ENCODE measurements at regions not wholly inside any gene's neighbourhood (a gene's known extent, or its start where the extent isn't known, plus 50 kb on each side); places are given as distances from the start of the nearest gene placed in this dataset.
A peak's percentile ranks its signal among the peaks of the same experiment; 100 is the strongest.

DNA sequence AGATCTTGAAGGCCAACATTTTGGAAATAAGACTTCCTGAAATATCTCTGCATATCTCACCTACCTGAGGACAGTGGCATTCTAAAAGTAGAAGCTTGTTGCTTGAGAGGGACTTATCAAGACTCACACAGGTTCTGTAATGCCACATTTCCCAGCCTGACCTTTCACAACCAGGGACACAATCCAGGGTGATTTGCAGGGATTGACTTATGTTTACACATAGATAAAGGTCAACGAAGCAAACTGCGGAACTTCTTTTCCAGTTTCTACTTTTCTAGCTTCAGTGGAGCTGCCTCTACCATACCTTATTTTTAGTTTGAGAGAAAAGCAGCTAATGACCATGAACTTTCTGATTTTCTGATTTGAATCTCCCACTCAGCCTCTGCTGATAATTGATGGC lies 148.7 kb downstream of the SLC16A9 start:
- Histone ChIP-seq H4K5ac (ENCODE audit: low read length) (no peak overlapping the region), H2BK15ac (replicated peaks; ENCODE audit: low read depth) (no peak overlapping the region), H2BK120ac (ENCODE audit: low read depth, low read length) (no peak overlapping the region), H4K8ac (ENCODE audit: low read depth, low read length) (no peak overlapping the region), H2BK5ac (ENCODE audit: low read length) (no peak overlapping the region), H3K79me2 (ENCODE audit: control insufficient read depth, insufficient read depth, low read length) (no peaks in the 10 kb centered on the region), H3K23ac (ENCODE audit: low read length) (no peak overlapping the region), H3K18ac (ENCODE audit: low read length) (no peak overlapping the region), H3K4me3 (ENCODE audit: low read length) (no peak overlapping the region), H3K4me1 (ENCODE audit: control insufficient read depth, low read depth, low read length) (peaks cover 2% of the 10 kb centered on the region), H3K27me3 (ENCODE audit: insufficient read depth, low read length, poor library complexity) (no peaks in the 10 kb centered on the region), H3K4ac (ENCODE audit: low read depth, low read length) (no peak overlapping the region), H3K27ac (ENCODE audit: low read depth, low read length) (no peak overlapping the region), H2AK5ac (ENCODE audit: low read length) (no peak overlapping the region), H3K9ac (ENCODE audit: low read length) (no peak overlapping the region), H3K4me2 (ENCODE audit: low read length) (no peak overlapping the region), H3K79me1 (ENCODE audit: low read length) (no peaks in the 10 kb centered on the region), H3K36me3 (ENCODE audit: control insufficient read depth, insufficient read depth, low read length) (no peaks in the 10 kb centered on the region), H3K56ac (ENCODE audit: low read length) (no peak overlapping the region)
- DNase-seq = peak; percentile 55
- no CpG with 5 or more reads among the region's 2 CpGs for WGBS (ENCODE audit: extremely low coverage, insufficient coverage, low lambda C conversion rate)

DNA sequence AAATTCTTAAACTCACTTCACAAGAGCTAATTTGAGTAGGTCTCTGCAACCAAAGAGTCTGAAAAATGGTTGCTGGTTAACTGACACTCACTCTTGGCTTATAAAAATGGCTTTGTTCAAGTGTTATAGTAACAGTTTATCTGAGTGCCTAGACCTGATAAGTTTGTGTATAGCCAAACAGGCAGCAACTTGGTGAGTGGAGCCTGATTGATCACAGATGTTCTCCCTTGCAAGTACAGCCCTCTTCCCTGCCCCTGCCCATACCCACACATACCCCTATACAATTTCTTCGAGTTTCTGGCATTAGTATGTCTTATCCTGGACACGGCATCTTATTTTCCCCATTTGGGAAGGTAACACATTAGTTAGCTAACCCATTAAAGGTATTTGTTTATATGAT lies 149.5 kb downstream of the SLC16A9 start:
- H3K23ac ChIP-seq (ENCODE audit: low read length) = no peak overlapping the region
- H3K4me3 ChIP-seq (ENCODE audit: low read length) = no peak overlapping the region
- peaks cover 2% of the 10 kb centered on the region for H3K4me1 ChIP-seq (ENCODE audit: control insufficient read depth, low read depth, low read length)
- H2BK120ac ChIP-seq (ENCODE audit: low read depth, low read length) = no peak overlapping the region
- H4K8ac ChIP-seq (ENCODE audit: low read depth, low read length) = no peak overlapping the region
- H3K9ac ChIP-seq (ENCODE audit: low read length) = no peak overlapping the region
- WGBS (ENCODE audit: extremely low coverage, insufficient coverage, low lambda C conversion rate) = no CpG with 5 or more reads among the region's 2 CpGs
- H2AK5ac ChIP-seq (ENCODE audit: low read length) = no peak overlapping the region
- no peaks in the 10 kb centered on the region for H3K27me3 ChIP-seq (ENCODE audit: insufficient read depth, low read length, poor library complexity)
- H3K79me2 ChIP-seq (ENCODE audit: control insufficient read depth, insufficient read depth, low read length) = no peaks in the 10 kb centered on the region
- no peak overlapping the region for H2BK15ac ChIP-seq (replicated peaks; ENCODE audit: low read depth)
- no peak for DNase-seq
- H3K4me2 ChIP-seq (ENCODE audit: low read length) = no peak overlapping the region
- H3K56ac ChIP-seq (ENCODE audit: low read length) = no peak overlapping the region
- no peaks in the 10 kb centered on the region for H3K79me1 ChIP-seq (ENCODE audit: low read length)
- H3K36me3 ChIP-seq (ENCODE audit: control insufficient read depth, insufficient read depth, low read length) = no peaks in the 10 kb centered on the region
- H3K27ac ChIP-seq (ENCODE audit: low read depth, low read length) = no peak overlapping the region
- no peak overlapping the region for H3K18ac ChIP-seq (ENCODE audit: low read length)
- H3K4ac ChIP-seq (ENCODE audit: low read depth, low read length) = no peak overlapping the region
- H4K5ac ChIP-seq (ENCODE audit: low read length) = no peak overlapping the region
- H2BK5ac ChIP-seq (ENCODE audit: low read length) = no peak overlapping the region

DNA sequence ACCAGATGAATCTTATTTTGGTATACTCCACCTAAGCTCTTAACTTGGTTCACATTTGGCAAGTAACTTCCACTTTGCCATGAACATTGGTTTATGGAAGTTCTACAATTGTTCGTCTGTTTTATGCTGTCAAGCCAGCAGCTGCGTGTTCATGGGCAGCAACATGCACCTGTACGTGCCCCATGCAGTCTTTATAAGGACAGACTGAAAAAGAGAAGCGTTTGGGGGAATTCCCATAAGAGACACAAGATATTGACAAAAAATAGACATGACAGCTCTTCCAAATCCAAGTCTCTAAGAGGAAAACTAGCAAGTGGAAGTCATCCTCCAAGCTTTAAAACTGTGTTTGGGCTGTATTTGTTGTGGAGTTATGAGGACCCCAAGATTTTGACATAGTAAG lies 151.6 kb downstream of the SLC16A9 start:
- H3K36me3 ChIP-seq (ENCODE audit: control insufficient read depth, insufficient read depth, low read length) = no peaks in the 10 kb centered on the region
- peaks cover 2% of the 10 kb centered on the region for H3K4me1 ChIP-seq (ENCODE audit: control insufficient read depth, low read depth, low read length)
- H4K5ac ChIP-seq (ENCODE audit: low read length) = no peak overlapping the region
- H3K27ac ChIP-seq (ENCODE audit: low read depth, low read length) = no peak overlapping the region
- H3K79me2 ChIP-seq (ENCODE audit: control insufficient read depth, insufficient read depth, low read length) = no peaks in the 10 kb centered on the region
- no peak overlapping the region for H2BK120ac ChIP-seq (ENCODE audit: low read depth, low read length)
- no peak overlapping the region for H3K56ac ChIP-seq (ENCODE audit: low read length)
- H3K4me3 ChIP-seq (ENCODE audit: low read length) = no peak overlapping the region
- no peak overlapping the region for H3K23ac ChIP-seq (ENCODE audit: low read length)
- no CpG with 5 or more reads among the region's 4 CpGs for WGBS (ENCODE audit: extremely low coverage, insufficient coverage, low lambda C conversion rate)
- no peaks in the 10 kb centered on the region for H3K79me1 ChIP-seq (ENCODE audit: low read length)
- H3K4ac ChIP-seq (ENCODE audit: low read depth, low read length) = no peak overlapping the region
- no peak overlapping the region for H2AK5ac ChIP-seq (ENCODE audit: low read length)
- H3K27me3 ChIP-seq (ENCODE audit: insufficient read depth, low read length, poor library complexity) = no peaks in the 10 kb centered on the region
- DNase-seq = no peak
- no peak overlapping the region for H3K4me2 ChIP-seq (ENCODE audit: low read length)
- H4K8ac ChIP-seq (ENCODE audit: low read depth, low read length) = no peak overlapping the region
- H2BK15ac ChIP-seq (replicated peaks; ENCODE audit: low read depth) = no peak overlapping the region
- H3K9ac ChIP-seq (ENCODE audit: low read length) = no peak overlapping the region
- no peak overlapping the region for H3K18ac ChIP-seq (ENCODE audit: low read length)
- H2BK5ac ChIP-seq (ENCODE audit: low read length) = no peak overlapping the region

DNA sequence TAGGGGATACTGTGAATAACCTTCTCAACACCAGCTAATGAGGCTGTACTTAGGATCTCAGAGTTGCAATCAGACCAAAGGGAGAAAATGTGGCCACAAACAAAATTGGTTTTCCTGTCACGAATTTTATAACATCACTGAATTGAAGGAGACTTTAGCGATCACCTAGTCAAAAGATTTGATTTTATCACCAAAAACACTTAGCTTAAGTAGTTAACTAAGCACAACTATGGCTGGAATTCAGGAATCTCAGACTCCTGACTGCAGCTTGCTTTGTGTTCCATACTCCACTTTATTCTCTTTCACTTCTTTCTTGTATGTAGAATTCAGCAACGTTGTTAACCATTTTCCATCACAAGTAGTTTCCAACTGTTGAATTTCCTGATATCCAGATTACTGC lies 152.0 kb downstream of the SLC16A9 start:
- H3K56ac ChIP-seq (ENCODE audit: low read length) = no peak overlapping the region
- no CpG with 5 or more reads among the region's 3 CpGs for WGBS (ENCODE audit: extremely low coverage, insufficient coverage, low lambda C conversion rate)
- no peak overlapping the region for H2BK5ac ChIP-seq (ENCODE audit: low read length)
- H3K36me3 ChIP-seq (ENCODE audit: control insufficient read depth, insufficient read depth, low read length) = no peaks in the 10 kb centered on the region
- no peak overlapping the region for H3K4me2 ChIP-seq (ENCODE audit: low read length)
- no peak overlapping the region for H4K5ac ChIP-seq (ENCODE audit: low read length)
- no peak overlapping the region for H3K27ac ChIP-seq (ENCODE audit: low read depth, low read length)
- no peak overlapping the region for H3K18ac ChIP-seq (ENCODE audit: low read length)
- H3K4me3 ChIP-seq (ENCODE audit: low read length) = no peak overlapping the region
- no peak overlapping the region for H4K8ac ChIP-seq (ENCODE audit: low read depth, low read length)
- H2BK15ac ChIP-seq (replicated peaks; ENCODE audit: low read depth) = no peak overlapping the region
- H3K4ac ChIP-seq (ENCODE audit: low read depth, low read length) = no peak overlapping the region
- peak; percentile 72 for DNase-seq
- no peak overlapping the region for H2BK120ac ChIP-seq (ENCODE audit: low read depth, low read length)
- H2AK5ac ChIP-seq (ENCODE audit: low read length) = no peak overlapping the region
- H3K27me3 ChIP-seq (ENCODE audit: insufficient read depth, low read length, poor library complexity) = no peaks in the 10 kb centered on the region
- no peaks in the 10 kb centered on the region for H3K79me2 ChIP-seq (ENCODE audit: control insufficient read depth, insufficient read depth, low read length)
- no peak overlapping the region for H3K9ac ChIP-seq (ENCODE audit: low read length)
- peaks cover 2% of the 10 kb centered on the region for H3K4me1 ChIP-seq (ENCODE audit: control insufficient read depth, low read depth, low read length)
- H3K79me1 ChIP-seq (ENCODE audit: low read length) = no peaks in the 10 kb centered on the region
- no peak overlapping the region for H3K23ac ChIP-seq (ENCODE audit: low read length)

DNA sequence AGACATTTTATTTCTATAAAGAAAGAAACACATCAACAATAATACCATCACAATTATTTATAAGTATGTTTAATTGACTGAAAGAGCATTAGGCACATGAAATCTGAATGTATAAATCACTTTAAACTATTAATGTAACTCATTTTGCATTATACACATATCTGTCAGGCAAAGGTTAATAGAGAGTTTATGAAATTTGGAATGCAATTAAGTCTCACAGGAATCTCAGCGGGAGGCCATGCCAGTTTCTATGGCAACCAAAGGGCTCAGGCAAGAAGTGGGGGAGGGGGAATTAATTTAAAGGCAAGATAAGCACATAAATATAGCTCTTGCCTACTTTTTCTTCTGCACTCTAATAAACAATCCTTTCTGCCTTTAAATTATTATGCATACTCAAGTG lies 152.6 kb downstream of the SLC16A9 start:
- Histone ChIP-seq H3K18ac (ENCODE audit: low read length) (no peak overlapping the region), H3K4ac (ENCODE audit: low read depth, low read length) (no peak overlapping the region), H3K36me3 (ENCODE audit: control insufficient read depth, insufficient read depth, low read length) (no peaks in the 10 kb centered on the region), H2BK120ac (ENCODE audit: low read depth, low read length) (no peak overlapping the region), H3K23ac (ENCODE audit: low read length) (no peak overlapping the region), H3K79me1 (ENCODE audit: low read length) (no peaks in the 10 kb centered on the region), H4K5ac (ENCODE audit: low read length) (no peak overlapping the region), H2AK5ac (ENCODE audit: low read length) (no peak overlapping the region), H3K9ac (ENCODE audit: low read length) (no peak overlapping the region), H3K4me3 (ENCODE audit: low read length) (no peak overlapping the region), H3K4me1 (ENCODE audit: control insufficient read depth, low read depth, low read length) (peaks cover 2% of the 10 kb centered on the region), H3K27ac (ENCODE audit: low read depth, low read length) (no peak overlapping the region), H3K4me2 (ENCODE audit: low read length) (no peak overlapping the region), H4K8ac (ENCODE audit: low read depth, low read length) (no peak overlapping the region), H3K56ac (ENCODE audit: low read length) (no peak overlapping the region), H3K79me2 (ENCODE audit: control insufficient read depth, insufficient read depth, low read length) (no peaks in the 10 kb centered on the region), H2BK5ac (ENCODE audit: low read length) (no peak overlapping the region), H2BK15ac (replicated peaks; ENCODE audit: low read depth) (no peak overlapping the region), H3K27me3 (ENCODE audit: insufficient read depth, low read length, poor library complexity) (no peaks in the 10 kb centered on the region)
- no CpG with 5 or more reads among the region's 1 CpG for WGBS (ENCODE audit: extremely low coverage, insufficient coverage, low lambda C conversion rate)
- peak; percentile 76 for DNase-seq

DNA sequence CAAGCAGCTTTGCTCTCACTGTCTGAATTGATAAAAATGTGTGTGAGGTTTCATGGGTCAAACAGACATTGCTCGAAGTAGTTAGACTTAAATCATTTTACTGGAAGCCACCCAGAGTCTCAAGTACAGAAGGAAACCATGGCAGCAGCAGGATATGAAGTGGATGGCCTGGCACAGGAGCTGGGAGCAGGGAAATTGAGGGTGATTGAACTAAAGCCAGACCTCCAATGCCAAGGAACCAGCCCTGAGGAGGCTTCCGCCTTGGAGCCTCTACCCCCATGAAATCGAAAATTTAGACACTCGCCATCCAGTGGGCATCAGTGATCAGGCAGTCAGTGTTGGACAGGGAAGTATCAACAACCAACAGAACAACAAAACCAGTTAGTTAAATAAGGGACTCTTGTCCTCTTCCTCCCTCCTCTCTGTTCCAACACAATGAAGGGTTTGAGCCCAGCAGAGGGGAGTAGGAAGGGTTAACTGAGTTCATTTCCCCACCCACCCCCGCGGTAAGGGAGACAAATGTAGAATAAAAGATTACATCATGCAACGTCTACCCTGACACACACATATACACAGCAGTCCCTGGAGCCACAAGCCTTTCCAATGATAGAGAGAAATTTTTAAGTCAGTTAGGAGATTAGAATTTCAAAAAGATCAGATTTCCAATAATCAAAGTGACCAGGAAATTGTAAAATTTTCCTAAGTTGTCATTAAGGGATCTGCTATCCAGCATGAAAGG lies 156.3 kb downstream of the SLC16A9 start:
- no peak overlapping the region for H2BK15ac ChIP-seq (replicated peaks; ENCODE audit: low read depth)
- H3K4me3 ChIP-seq (ENCODE audit: low read length) = no peak overlapping the region
- H3K27ac ChIP-seq (ENCODE audit: low read depth, low read length) = no peak overlapping the region
- H3K4me2 ChIP-seq (ENCODE audit: low read length) = no peak overlapping the region
- no peaks in the 10 kb centered on the region for H3K27me3 ChIP-seq (ENCODE audit: insufficient read depth, low read length, poor library complexity)
- peaks cover 2% of the 10 kb centered on the region for H3K4me1 ChIP-seq (ENCODE audit: control insufficient read depth, low read depth, low read length)
- no peak overlapping the region for H4K8ac ChIP-seq (ENCODE audit: low read depth, low read length)
- H2AK5ac ChIP-seq (ENCODE audit: low read length) = no peak overlapping the region
- H3K18ac ChIP-seq (ENCODE audit: low read length) = no peak overlapping the region
- no peak overlapping the region for H3K23ac ChIP-seq (ENCODE audit: low read length)
- H3K9ac ChIP-seq (ENCODE audit: low read length) = no peak overlapping the region
- no peak overlapping the region for H2BK5ac ChIP-seq (ENCODE audit: low read length)
- DNase-seq = no peak
- WGBS (ENCODE audit: extremely low coverage, insufficient coverage, low lambda C conversion rate) = no CpG with 5 or more reads among the region's 7 CpGs
- no peaks in the 10 kb centered on the region for H3K79me1 ChIP-seq (ENCODE audit: low read length)
- H3K79me2 ChIP-seq (ENCODE audit: control insufficient read depth, insufficient read depth, low read length) = no peaks in the 10 kb centered on the region
- H3K4ac ChIP-seq (ENCODE audit: low read depth, low read length) = no peak overlapping the region
- no peak overlapping the region for H2BK120ac ChIP-seq (ENCODE audit: low read depth, low read length)
- H3K36me3 ChIP-seq (ENCODE audit: control insufficient read depth, insufficient read depth, low read length) = no peaks in the 10 kb centered on the region
- no peak overlapping the region for H4K5ac ChIP-seq (ENCODE audit: low read length)
- no peak overlapping the region for H3K56ac ChIP-seq (ENCODE audit: low read length)

All from mesendoderm (in vitro differentiated cells).